SK-N-SH (cell line): ENCODE measurements at regions not wholly inside any gene's neighbourhood (a gene's known extent, or its start where the extent isn't known, plus 50 kb on each side); places are given as distances from the start of the nearest gene placed in this dataset.
A peak's percentile ranks its signal among the peaks of the same experiment; 100 is the strongest.

Experiments
- CTCF ChIA-PET: fragments of 300-600, 350-600 bp; formaldehyde crosslinking; extraction: SDS; loops from one replicate; lab custom pipeline; 2021; lab: Yijun Ruan, JAX
- POLR2A ChIA-PET: fragments of 350-600 bp; sonication (Branson Sonifier 250); formaldehyde crosslinking; extraction: SDS; loops from one replicate; lab custom pipeline; 2020; ENCODE audit warnings: antibody characterized with exemption, inconsistent platforms; lab: Yijun Ruan, JAX
- DNase-seq: peaks from one replicate; pipeline ENCODE4 v3.0.0; 2012
- H2AFZ ChIP-seq: fragments of 200-600 bp; sonication (generic); 2 replicates; pipeline ENCODE4 v1.8.1; 2016; ENCODE audit warnings: antibody characterized with exemption, mild to moderate bottlenecking, low read depth
- H3F3A ChIP-seq: fragments of 200-600 bp; sonication (generic); replicated peaks from 2 replicates; pipeline ENCODE3; 2016; ENCODE audit warnings: antibody characterized with exemption, mild to moderate bottlenecking; ENCODE audit not compliant: insufficient read depth
- H3K27ac ChIP-seq, 2 experiments: fragments of 200-500 bp in 1 of 2; fragments of 200-600 bp in 1 of 2; sonication (Bioruptor generic) in 1 of 2; sonication (generic), shearing (Covaris generic) in 1 of 2; 2 replicates each; pipeline versions ENCODE4 v1.5.1 to v1.6.1; 2014 to 2016; ENCODE audit warnings: low read depth in 2 of 2, inconsistent platforms in 1 of 2, low read length in 1 of 2, mild to moderate bottlenecking in 1 of 2, mixed read lengths in 1 of 2
- H3K27me3 ChIP-seq: fragments of 200-600 bp; sonication (generic), shearing (Covaris generic); 2 replicates; pipeline ENCODE4 v1.6.1; 2016; ENCODE audit warnings: mixed run types; ENCODE audit not compliant: insufficient read depth
- H3K36me3 ChIP-seq, 2 experiments: fragments of 200-500 bp in 1 of 2; fragments of 200-600 bp in 1 of 2; sonication (Bioruptor generic) in 1 of 2; sonication (generic) in 1 of 2; replicated peaks in 1 of 2; 2 replicates each; pipeline versions ENCODE3 to v1.5.1; 2014 to 2016; ENCODE audit warnings: low read length in 1 of 2, mild to moderate bottlenecking in 1 of 2; ENCODE audit not compliant: insufficient read depth in 2 of 2, control insufficient read depth in 1 of 2
- H3K4me1 ChIP-seq, 2 experiments: fragments of 200-500 bp in 1 of 2; fragments of 200-600 bp in 1 of 2; sonication (Bioruptor generic) in 1 of 2; sonication (generic), shearing (Covaris generic) in 1 of 2; 2 replicates each; pipeline versions ENCODE4 v1.5.1 to v1.6.1; 2014 to 2016; ENCODE audit warnings: low read depth in 1 of 2, low read length in 1 of 2, mixed run types in 1 of 2; ENCODE audit not compliant: insufficient read depth in 2 of 2, control insufficient read depth in 1 of 2
- H3K4me2 ChIP-seq: fragments of 200-600 bp; sonication (generic), shearing (Covaris generic); 2 replicates; pipeline ENCODE4 v1.6.1; 2017; ENCODE audit warnings: mixed run types
- H3K4me3 ChIP-seq, 2 experiments: fragments of 200-500 bp in 1 of 2; fragments of 200-600 bp in 1 of 2; sonication (Bioruptor generic) in 1 of 2; sonication (generic), shearing (Covaris generic) in 1 of 2; 2 replicates each; pipeline versions ENCODE4 v1.5.1 to v1.8.1; 2014 to 2016; ENCODE audit warnings: low read depth in 2 of 2, inconsistent platforms in 1 of 2, low read length in 1 of 2, mild to moderate bottlenecking in 1 of 2, mixed read lengths in 1 of 2, moderate library complexity in 1 of 2
- H3K79me2 ChIP-seq: fragments of 200-600 bp; sonication (generic); 2 replicates; pipeline ENCODE4 v1.8.1; 2017; ENCODE audit warnings: mild to moderate bottlenecking; ENCODE audit not compliant: insufficient read depth
- H3K9ac ChIP-seq: fragments of 200-600 bp; sonication (generic); 2 replicates; pipeline ENCODE4 v1.6.1; 2017; ENCODE audit warnings: mixed run types
- H3K9me2 ChIP-seq: fragments of 200-600 bp; sonication (generic); 2 replicates; pipeline ENCODE4 v1.6.1; 2017; ENCODE audit warnings: mixed run types
- H3K9me3 ChIP-seq: fragments of 200-600 bp; sonication (generic); 2 replicates; pipeline ENCODE4 v1.6.1; 2017; ENCODE audit warnings: mixed run types, mild to moderate bottlenecking, moderate library complexity
- H4K20me1 ChIP-seq: fragments of 200-600 bp; sonication (generic); 2 replicates; pipeline ENCODE4 v1.6.1; 2017; ENCODE audit warnings: mild to moderate bottlenecking, mixed run types; ENCODE audit not compliant: insufficient read depth
- CHD2 ChIP-seq: fragments of 150-350 bp; IDR thresholded peaks from 2 replicates; pipeline ENCODE4 v1.6.1; 2018; ENCODE audit warnings: low read length; ENCODE audit not compliant: partially characterized antibody
- FOXM1 ChIP-seq: IDR thresholded peaks from 2 replicates; pipeline ENCODE4 v1.4.0; 2012; ENCODE audit warnings: low read depth, mild to moderate bottlenecking
- GATA2 ChIP-seq: sonication (generic); formaldehyde crosslinking; IDR thresholded peaks from 2 replicates; pipeline ENCODE4 v1.5.0; 2020; ENCODE audit warnings: mild to moderate bottlenecking, missing genetic modification reagents
- JUND ChIP-seq: IDR thresholded peaks from 2 replicates; pipeline ENCODE4 v1.4.0; 2012
- NRF1 ChIP-seq: IDR thresholded peaks from 2 replicates; pipeline ENCODE4 v1.6.1; 2012; ENCODE audit warnings: low read depth, mild to moderate bottlenecking, low read length
- POLR2AphosphoS5 ChIP-seq: IDR thresholded peaks from 2 replicates; pipeline ENCODE4 v1.6.1; 2012; ENCODE audit warnings: low read depth, low read length
- RAD21 ChIP-seq: IDR thresholded peaks from 2 replicates; pipeline ENCODE4 v1.6.1; 2012; ENCODE audit warnings: mild to moderate bottlenecking, low read length
- RCOR1 ChIP-seq: fragments of 150-350 bp; IDR thresholded peaks from 2 replicates; pipeline ENCODE4 v1.6.1; 2017; ENCODE audit warnings: antibody characterized with exemption, low read length
- RXRA ChIP-seq: IDR thresholded peaks from 2 replicates; pipeline ENCODE4 v1.4.0; 2012; ENCODE audit warnings: low read depth, mild to moderate bottlenecking, borderline replicate concordance
- TCF12 ChIP-seq: IDR thresholded peaks from 2 replicates; pipeline ENCODE4 v1.4.0; 2012
- YY1 ChIP-seq: IDR thresholded peaks from 2 replicates; pipeline ENCODE4 v1.4.0; 2012; ENCODE audit warnings: low read depth, mild to moderate bottlenecking
- WGBS: methylation state at CpG from one replicate; pipeline ENCODE4 v1.1.6; 2017; ENCODE audit warnings: low lambda C conversion rate; 5-methylcytosine and 5-hydroxymethylcytosine counted together
- TF ChIP-seq, protein P1 (sequence below): IDR thresholded peaks from 2 replicates; pipeline ENCODE4 v1.6.1; 2012; ENCODE audit warnings: mild to moderate bottlenecking, low read depth, low read length, moderate library complexity
- TF ChIP-seq, protein P2 (sequence below): fragments of 150-350 bp; IDR thresholded peaks from 2 replicates; pipeline ENCODE4 v1.6.1; 2016; ENCODE audit warnings: mild to moderate bottlenecking, low read depth, low read length

DNA sequence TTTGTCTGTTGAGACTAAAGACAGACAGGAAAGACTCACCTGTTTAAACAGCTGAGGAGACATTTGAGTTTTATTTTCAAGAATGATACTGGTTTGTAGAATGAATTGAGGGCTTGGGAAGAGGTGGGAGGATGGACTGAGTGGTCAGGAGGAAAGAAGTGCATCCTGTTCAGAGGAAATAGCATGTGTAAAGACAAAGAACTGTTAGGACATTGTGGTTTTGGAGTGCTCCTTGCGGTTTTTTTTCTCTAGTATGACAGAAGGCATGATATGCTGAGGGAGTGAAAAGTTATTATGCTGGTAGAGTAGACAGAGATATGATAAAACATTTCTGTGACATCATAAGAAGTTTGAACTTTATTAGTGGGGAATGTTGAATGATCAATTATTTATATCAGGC is 270.7 kb upstream of the ELAVL2 start:
- Histone ChIP-seq H3K27me3 (no peaks in the 10 kb centered on the region), H3K9me3 (peaks cover 4% of the 10 kb centered on the region; the same call in 1 of the 2 replicates), H3K9me2 (no peaks in the 10 kb centered on the region), H3F3A (no peaks in the 10 kb centered on the region), H3K4me2 (no peak overlapping the region), H3K79me2 (no peaks in the 10 kb centered on the region), H3K9ac (no peak overlapping the region), H3K27ac (no peak overlapping the region), H4K20me1 (no peaks in the 10 kb centered on the region), H2AFZ (no peak overlapping the region), H3K4me1 (no peaks in the 10 kb centered on the region), H3K36me3 (no peaks in the 10 kb centered on the region), H3K4me3 (no peak overlapping the region)
- 5% methylated on average over 1 of the region's 1 CpG for WGBS
- no peak for DNase-seq
- POLR2A ChIA-PET: no interaction called here
- TF ChIP-seq RXRA (no peak), YY1 (no peak)
- TF ChIP-seq, protein P1, sequence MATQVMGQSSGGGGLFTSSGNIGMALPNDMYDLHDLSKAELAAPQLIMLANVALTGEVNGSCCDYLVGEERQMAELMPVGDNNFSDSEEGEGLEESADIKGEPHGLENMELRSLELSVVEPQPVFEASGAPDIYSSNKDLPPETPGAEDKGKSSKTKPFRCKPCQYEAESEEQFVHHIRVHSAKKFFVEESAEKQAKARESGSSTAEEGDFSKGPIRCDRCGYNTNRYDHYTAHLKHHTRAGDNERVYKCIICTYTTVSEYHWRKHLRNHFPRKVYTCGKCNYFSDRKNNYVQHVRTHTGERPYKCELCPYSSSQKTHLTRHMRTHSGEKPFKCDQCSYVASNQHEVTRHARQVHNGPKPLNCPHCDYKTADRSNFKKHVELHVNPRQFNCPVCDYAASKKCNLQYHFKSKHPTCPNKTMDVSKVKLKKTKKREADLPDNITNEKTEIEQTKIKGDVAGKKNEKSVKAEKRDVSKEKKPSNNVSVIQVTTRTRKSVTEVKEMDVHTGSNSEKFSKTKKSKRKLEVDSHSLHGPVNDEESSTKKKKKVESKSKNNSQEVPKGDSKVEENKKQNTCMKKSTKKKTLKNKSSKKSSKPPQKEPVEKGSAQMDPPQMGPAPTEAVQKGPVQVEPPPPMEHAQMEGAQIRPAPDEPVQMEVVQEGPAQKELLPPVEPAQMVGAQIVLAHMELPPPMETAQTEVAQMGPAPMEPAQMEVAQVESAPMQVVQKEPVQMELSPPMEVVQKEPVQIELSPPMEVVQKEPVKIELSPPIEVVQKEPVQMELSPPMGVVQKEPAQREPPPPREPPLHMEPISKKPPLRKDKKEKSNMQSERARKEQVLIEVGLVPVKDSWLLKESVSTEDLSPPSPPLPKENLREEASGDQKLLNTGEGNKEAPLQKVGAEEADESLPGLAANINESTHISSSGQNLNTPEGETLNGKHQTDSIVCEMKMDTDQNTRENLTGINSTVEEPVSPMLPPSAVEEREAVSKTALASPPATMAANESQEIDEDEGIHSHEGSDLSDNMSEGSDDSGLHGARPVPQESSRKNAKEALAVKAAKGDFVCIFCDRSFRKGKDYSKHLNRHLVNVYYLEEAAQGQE: no peak
- CTCF ChIA-PET: no interaction called here

DNA sequence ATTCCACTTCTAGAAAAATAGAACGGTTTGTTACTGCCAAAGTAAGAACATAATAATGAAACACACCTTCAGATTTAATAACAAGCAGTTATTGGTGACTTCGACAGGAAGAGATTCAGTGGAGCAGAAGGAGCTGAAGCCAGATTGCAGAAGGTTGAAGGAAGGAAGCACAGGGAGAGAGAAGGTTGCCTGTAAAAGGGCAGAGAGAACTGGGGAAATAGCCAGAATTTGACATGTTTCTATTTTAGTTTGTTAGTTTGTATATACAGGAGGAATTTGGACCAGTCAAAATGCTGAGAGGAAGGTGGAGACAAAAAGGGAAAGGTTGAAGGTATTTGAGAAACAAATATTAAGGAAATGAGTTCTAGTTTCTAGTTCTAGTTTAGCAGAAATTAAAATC is 269.2 kb upstream of the ELAVL2 start:
- Histone ChIP-seq H3K9me2 (no peaks in the 10 kb centered on the region), H3K79me2 (no peaks in the 10 kb centered on the region), H3K9ac (no peak overlapping the region), H3K4me3 (no peak overlapping the region), H3K4me1 (no peaks in the 10 kb centered on the region), H3K27me3 (no peaks in the 10 kb centered on the region), H3K9me3 (peaks cover 4% of the 10 kb centered on the region; the same call in 1 of the 2 replicates), H3K36me3 (no peaks in the 10 kb centered on the region), H3K4me2 (no peak overlapping the region), H2AFZ (no peak overlapping the region), H3F3A (no peaks in the 10 kb centered on the region), H3K27ac (no peak overlapping the region), H4K20me1 (no peaks in the 10 kb centered on the region)
- TF ChIP-seq RCOR1 (no peak), FOXM1 (no peak), NRF1 (no peak), POLR2AphosphoS5 (no peak), GATA2 (CRISPR knock-in tag) (no peak), TCF12 (no peak), JUND (no peak), CHD2 (no peak), YY1 (no peak)
- CTCF ChIA-PET: no interaction called here
- no peak for DNase-seq
- POLR2A ChIA-PET: no interaction called here
- 5% methylated on average over 2 of the region's 2 CpGs for WGBS

DNA sequence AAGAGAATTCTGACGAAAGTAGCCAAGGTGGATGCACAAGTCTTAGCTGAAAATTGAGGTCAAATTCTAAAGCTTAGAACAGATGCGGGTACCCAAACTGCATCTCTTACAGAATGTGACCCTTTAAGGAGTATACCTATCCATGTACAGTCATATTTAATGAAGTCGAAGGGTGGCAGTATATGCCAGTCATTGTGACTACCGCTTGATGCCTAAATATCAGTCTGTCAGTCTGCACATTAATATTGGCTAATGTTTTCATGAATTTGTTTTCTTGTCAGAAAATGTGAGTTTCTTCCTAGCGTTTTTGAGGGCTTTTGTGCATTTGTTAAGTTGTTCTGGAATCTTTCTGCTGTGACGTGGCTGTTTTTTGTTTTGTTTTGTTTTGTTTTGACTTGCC is 264.5 kb upstream of the ELAVL2 start:
- CTCF ChIA-PET: no interaction called here
- 35% methylated on average over 6 of the region's 6 CpGs for WGBS
- POLR2A ChIA-PET: no interaction called here

More for the DNA sequence above, 264.5 kb upstream of the ELAVL2 start:
- no peaks in the 10 kb centered on the region for H3K36me3 ChIP-seq
- no peak overlapping the region for H3K4me3 ChIP-seq
- H3K9me3 ChIP-seq: no peaks in the 10 kb centered on the region
- H3K27ac ChIP-seq: no peak overlapping the region
- H3K4me2 ChIP-seq: no peak overlapping the region
- no peak overlapping the region for H2AFZ ChIP-seq
- H3K79me2 ChIP-seq: no peaks in the 10 kb centered on the region
- no peaks in the 10 kb centered on the region for H3K27me3 ChIP-seq
- no peak overlapping the region for H3K9ac ChIP-seq
- no peaks in the 10 kb centered on the region for H3K9me2 ChIP-seq
- no peaks in the 10 kb centered on the region for H3K4me1 ChIP-seq
- H4K20me1 ChIP-seq: no peaks in the 10 kb centered on the region
- TF ChIP-seq, protein P2, sequence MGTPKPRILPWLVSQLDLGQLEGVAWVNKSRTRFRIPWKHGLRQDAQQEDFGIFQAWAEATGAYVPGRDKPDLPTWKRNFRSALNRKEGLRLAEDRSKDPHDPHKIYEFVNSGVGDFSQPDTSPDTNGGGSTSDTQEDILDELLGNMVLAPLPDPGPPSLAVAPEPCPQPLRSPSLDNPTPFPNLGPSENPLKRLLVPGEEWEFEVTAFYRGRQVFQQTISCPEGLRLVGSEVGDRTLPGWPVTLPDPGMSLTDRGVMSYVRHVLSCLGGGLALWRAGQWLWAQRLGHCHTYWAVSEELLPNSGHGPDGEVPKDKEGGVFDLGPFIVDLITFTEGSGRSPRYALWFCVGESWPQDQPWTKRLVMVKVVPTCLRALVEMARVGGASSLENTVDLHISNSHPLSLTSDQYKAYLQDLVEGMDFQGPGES: no peak
- peak; percentile 38 for TF ChIP-seq RAD21
- no peaks in the 10 kb centered on the region for H3F3A ChIP-seq
- DNase-seq: no peak
